ENCODE measurements at regions not wholly inside any gene's neighbourhood (a gene's known extent, or its start where the extent isn't known, plus 50 kb on each side); places are given as distances from the start of the nearest gene placed in this dataset.

GRCh38 chr2:458425-458815 lies 170.5 kb upstream of the ALKAL2 start:
- H4K20me1 ChIP-seq (ENCODE audit: insufficient read depth) = no peaks in the 10 kb centered on the region
- ATAC-seq = no peak
- POLR2A ChIA-PET = no interaction called here

More at GRCh38 chr2:458425-458815, 170.5 kb upstream of the ALKAL2 start:
- H2AFZ ChIP-seq (ENCODE audit: low read depth, low read length, poor library complexity, severe bottlenecking) = no peak overlapping the region
- no TSS peak for BruUV-seq (replicated peaks)
- peaks cover 54% of the 10 kb centered on the region for H3K27me3 ChIP-seq (ENCODE audit: insufficient read depth, low read length)
- no peaks in the 10 kb centered on the region for H3K9me3 ChIP-seq (ENCODE audit: control insufficient read depth in 1 of 2, insufficient read depth in 1 of 2, low read depth in 1 of 2, low read length in 2 of 2)
- no peak for DNase-seq (ENCODE audit: low read depth, low spot score)
- intact Hi-C loops (cut with micrococcal nuclease) = no loop called here
- CTCF ChIA-PET = no interaction called here
- RAD21 ChIA-PET (ENCODE audit: low non-redundant PET in 1 of 2, low total read pairs in 2 of 2, uncharacterized antibody in 2 of 2, unreplicated experiment in 2 of 2) = no interaction called here
- H3K4me2 ChIP-seq (ENCODE audit: low read length) = no peak overlapping the region
- no peaks in the 10 kb centered on the region for H3K9me2 ChIP-seq (ENCODE audit: insufficient read depth)
- no peaks in the 10 kb centered on the region for H3K4me1 ChIP-seq (ENCODE audit: control insufficient read depth in 1 of 2, insufficient read depth in 2 of 2, low read length in 2 of 2)
- no peaks in the 10 kb centered on the region for H3K36me3 ChIP-seq (ENCODE audit: control insufficient read depth in 1 of 2, insufficient read depth in 2 of 2, low read length in 2 of 2)
- TF ChIP-seq FOSL1 (IDR thresholded peaks at IDR 0.05; ENCODE audit: low read depth) (no peak), JUND (IDR thresholded peaks at IDR 0.05) (no peak), RAD21 (IDR thresholded peaks at IDR 0.05; ENCODE audit: low read depth) (no peak), REST (IDR thresholded peaks at IDR 0.05; ENCODE audit: low read depth) (no peak), POLR2AphosphoS5 (IDR thresholded peaks at IDR 0.05; ENCODE audit: low read depth, low read length) (no peak), SRF (IDR thresholded peaks at IDR 0.05; ENCODE audit: low read depth) (no peak), SIN3A (IDR thresholded peaks at IDR 0.05; ENCODE audit: low read depth) (no peak), EZH2 (IDR thresholded peaks at IDR 0.05) (no peak), SP1 (IDR thresholded peaks at IDR 0.05; ENCODE audit: low read depth) (no peak)
- TF ChIP-seq, protein P1, sequence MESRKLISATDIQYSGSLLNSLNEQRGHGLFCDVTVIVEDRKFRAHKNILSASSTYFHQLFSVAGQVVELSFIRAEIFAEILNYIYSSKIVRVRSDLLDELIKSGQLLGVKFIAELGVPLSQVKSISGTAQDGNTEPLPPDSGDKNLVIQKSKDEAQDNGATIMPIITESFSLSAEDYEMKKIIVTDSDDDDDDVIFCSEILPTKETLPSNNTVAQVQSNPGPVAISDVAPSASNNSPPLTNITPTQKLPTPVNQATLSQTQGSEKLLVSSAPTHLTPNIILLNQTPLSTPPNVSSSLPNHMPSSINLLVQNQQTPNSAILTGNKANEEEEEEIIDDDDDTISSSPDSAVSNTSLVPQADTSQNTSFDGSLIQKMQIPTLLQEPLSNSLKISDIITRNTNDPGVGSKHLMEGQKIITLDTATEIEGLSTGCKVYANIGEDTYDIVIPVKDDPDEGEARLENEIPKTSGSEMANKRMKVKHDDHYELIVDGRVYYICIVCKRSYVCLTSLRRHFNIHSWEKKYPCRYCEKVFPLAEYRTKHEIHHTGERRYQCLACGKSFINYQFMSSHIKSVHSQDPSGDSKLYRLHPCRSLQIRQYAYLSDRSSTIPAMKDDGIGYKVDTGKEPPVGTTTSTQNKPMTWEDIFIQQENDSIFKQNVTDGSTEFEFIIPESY (IDR thresholded peaks at IDR 0.05; ENCODE audit: extremely low read depth, insufficient replicate concordance, low read length) = no peak
- H3K27ac ChIP-seq (ENCODE audit: low read depth, low read length) = no peak overlapping the region
- H3K4me3 ChIP-seq (replicated peaks in 1 of 2; ENCODE audit: low read depth in 1 of 2, low read length in 2 of 2) = no peak overlapping the region
- no peaks in the 10 kb centered on the region for H3K79me2 ChIP-seq (ENCODE audit: insufficient read depth, low read length)
- no peak overlapping the region for H3K9ac ChIP-seq (ENCODE audit: low read length)

Data from HCT116 (cell line).